HuH-7 (cell line): ENCODE measurements at regions not wholly inside any gene's neighbourhood (a gene's known extent, or its start where the extent isn't known, plus 50 kb on each side); places are given as distances from the start of the nearest gene placed in this dataset.

ENCODE experiments used
- DNase-seq: peaks from one replicate; pipeline ENCODE4 v3.0.0; 2011; ENCODE audit warnings: low spot score

DNA sequence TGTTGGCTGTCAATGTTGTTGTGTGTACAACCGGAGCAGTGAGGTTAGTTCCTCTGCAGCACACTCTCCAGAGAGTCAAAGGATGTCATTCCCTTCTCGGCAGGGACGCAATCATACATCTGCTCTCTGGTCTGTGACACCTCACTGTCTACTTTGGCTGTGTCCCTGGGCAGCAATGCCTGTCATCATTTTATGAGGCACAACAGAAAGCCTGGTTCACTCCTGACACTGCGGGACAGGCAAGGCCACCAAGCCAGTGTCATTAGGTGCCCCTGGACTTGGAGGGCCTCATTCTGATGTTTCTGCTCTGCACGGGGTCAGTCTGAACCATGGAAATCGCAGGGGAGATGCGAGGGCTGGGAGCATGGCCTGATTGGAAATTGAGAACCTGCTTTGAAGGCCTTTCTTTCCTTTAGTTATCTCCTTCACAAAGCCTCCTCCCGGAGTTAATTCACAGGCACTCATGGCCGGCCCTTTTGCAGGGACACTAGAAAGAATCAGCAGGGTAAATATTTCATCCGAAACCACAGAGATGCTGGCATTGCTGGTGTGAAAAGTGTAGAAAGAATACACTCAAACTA lies 284.4 kb downstream of the ZNF536 start:
- no peak for DNase-seq

DNA sequence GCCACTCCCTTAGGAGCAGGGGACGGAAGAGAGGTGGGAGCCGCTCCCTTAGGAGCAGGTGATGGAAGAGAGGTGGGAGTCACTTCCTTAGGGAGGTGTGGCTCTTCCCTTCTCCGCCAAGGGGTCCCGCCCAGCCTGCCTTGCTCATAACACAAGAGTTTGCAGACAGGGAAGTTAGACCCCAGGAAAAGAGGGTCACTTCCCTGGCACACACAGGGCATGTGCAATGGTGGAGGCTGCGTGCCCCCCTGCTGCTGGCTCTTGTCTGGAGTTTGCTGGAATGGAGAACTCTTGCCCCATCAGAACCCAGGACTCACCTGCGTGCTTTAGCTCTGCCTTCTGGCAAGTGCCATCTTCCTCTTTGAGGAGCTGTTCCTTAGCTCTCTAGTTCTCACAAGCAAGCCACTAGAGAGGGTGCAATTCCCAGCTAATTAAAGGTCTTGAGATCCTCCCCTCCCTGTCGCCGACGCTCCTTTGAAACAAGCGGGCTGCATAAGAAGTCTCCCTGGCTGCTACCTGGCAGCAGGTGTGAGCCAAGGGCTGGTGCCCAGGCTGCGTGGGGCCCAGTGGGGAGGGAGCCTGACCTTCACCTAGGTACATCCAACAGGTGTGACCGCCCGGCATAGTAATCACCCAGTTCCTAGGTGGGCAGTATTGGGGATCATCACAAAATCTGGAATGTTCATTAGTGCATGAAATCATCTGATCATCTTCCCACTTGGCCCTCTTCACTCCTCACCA lies 281.6 kb downstream of the ZNF536 start:
- DNase-seq = no peak

DNA sequence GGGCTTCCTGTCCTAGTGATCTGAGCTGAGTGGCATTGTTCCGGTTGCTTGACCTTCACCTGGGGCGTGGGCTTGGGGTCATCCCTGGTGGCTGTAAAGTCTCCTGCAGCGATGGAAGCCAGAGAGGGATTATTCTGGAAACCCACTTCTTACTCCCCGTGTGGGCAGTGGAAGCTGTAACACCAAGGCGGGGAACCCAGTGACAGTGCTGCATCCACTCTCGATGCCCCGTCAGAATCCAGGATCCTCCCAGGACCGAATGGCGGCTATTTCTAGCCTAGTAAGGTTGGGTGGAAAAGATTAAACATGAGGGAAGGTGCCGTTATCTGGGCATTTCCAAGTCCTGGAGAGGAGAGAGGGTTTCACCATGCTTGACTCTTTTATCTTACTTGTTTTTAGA lies 280.6 kb downstream of the ZNF536 start:
- DNase-seq = no peak

DNA sequence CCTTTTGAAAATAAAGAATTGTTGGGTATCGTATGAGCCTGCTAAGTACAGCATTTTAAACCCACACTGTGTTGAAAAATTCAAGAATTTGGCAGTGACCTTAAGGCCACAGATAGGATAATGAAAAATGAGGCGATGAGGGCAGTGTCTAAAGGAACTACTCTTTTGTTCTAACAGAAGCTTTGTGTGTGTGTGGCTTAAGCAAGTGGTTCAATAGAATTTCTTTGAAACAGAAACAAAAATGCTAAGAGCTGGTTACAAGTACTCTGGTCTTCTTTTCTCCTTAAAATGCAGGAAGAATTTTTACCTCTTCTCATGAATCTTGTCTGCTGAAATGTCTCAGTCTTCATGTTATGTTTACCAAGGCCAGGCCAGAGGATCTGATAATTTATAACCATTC lies 279.5 kb downstream of the ZNF536 start:
- no peak for DNase-seq

DNA sequence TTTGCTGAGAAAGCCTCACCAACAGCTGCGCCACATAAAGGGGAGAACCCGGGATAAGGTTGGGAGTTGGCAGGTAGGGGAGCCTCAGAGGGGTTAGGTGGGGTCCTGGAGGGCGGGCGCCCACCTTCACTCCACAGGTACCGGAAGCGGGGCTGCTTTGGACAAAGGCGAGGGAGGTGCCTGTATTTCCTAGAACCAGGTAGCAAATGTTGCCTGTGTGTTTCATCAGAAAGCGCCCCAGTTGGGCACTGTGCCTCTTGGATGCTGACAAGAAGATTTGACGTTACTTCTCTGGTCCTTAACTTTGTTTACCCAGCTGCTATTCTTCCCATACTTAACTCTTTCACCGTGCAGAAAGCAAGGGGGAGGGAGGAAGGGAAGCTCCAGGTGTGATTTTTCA lies 278.9 kb downstream of the ZNF536 start:
- no peak for DNase-seq

DNA sequence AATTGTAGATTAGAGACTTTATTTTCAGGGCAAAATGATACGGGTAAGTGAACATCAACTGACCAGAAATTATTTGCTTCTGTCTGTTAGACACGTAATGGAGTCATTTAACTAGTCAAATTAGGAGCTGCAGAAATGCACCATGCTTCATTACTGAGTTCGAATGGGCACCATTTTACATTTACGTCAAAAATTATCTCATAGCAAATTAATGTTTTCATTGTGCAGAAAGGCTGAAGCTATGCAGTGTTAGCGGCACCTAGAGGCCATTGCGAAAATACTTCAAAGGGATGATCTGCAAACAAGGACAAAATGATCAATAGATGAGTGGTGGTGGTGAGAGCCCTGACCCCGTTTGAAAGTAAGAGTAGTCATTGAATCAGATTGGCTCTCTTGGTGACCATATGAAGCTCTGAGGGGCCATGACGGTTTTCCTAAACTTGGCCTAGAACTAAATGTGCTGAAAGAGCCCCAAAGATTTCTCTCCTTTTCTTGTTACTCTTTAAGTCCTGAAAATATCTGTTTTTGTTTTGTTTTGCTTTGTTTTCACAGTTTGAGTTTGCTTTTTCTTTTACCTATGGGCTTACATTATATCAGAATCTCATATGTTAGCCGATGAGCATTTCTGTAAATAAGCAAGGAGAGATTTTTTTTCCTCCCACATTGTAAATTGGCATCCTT lies 277.9 kb downstream of the ZNF536 start:
- DNase-seq = peak; percentile 52

DNA sequence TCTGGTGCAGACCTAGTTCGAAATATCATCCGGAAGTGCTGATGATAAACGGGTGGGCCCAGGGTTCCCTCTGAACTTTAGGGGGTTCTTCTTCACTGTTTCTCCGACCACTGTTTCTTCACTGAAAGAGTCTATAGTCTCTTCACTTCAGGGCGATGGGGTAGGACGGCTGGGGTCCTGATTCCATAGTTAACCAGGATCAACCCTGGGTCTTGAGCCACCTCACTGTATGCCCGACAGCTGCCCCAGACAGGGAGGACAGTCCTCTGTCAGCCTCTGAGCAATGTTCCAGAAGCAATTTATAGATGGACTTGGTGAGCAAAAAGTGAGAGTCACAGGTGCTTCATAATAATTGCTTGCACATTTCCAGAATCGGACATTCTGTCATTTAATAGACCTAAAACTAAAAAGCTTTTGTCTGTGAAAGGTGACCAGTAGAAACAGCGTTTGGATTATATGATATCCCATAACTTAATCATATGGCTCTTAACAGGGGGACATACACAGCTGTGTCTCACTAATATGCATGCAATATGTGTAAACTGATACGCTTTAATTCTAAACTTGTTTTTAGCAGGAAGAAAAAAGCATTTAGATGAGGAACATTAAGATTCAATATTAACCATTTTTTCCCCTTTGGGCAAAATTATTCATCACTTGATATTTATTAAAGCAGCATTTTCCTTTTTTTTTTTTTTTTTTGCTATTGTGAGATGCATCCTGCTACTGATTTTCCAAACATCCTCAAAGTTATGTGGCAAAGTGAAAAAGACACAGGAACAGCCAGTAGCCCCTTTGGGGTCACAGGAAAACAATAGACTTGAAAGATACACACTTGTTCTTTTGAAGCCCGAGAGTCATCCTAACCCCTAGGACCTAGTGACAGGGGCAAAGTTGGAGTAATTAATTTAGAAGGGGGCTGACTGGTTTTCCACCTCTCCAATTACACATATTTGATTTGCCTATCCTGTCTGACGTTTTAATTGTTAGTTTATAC lies 277.0 kb downstream of the ZNF536 start:
- DNase-seq = no peak

DNA sequence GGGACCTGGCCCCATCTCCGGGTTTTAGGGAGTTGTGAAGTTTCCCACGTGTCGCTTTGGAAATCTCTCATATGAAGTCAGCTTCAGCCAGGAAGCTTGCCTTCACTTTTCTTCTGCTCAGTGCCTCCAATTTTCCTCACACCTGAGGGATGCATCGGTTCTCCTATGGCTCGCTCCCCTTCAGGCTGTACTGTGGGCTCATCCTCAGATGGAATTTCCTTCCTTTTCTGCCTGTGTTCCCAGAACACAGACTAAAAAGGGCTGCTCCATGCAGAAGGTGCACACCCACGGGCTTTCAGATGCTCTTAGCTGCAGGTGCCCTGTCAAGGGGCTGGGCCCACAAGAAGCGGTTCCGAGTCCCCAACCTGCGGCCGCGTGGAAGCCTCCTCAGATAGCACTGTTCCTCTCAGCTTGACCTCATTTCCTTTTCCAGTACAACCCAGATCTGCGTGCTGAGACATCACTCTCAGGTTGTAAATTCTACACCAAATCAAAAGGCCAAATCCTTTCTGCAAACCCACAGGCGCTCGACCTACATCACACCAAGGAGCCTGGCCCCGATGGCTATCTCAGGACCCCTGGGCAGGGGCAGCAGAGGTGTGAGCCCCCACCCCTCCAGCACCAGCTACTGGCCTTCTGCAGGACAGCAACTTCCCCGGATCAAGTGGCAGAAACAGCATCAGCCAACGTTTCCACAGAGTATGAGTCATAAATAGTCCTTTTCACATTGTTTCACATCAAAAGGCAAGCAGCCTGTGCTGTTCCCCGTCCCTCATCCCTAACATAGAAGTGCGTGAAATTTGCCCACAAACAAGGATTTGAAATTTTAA lies 275.9 kb downstream of the ZNF536 start:
- no peak for DNase-seq

DNA sequence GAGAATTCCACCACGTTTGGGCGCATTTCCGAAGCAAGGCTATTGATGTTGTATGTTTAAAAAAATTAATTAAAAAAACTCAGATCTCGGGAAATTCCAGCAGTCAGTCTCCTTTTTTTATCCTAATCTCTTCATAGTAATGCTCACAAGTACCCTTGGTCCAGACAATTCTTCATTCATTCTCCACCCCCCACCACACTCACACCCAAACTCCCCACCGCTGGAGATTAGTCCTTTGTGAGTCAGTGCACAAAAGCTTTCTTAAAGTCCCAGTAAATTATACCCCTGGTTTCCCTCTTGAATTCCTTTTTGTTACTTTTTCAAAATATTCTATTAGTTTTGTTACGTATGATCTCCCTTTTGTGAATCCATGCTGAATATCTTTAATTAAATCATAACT lies 274.6 kb downstream of the ZNF536 start:
- DNase-seq = no peak

DNA sequence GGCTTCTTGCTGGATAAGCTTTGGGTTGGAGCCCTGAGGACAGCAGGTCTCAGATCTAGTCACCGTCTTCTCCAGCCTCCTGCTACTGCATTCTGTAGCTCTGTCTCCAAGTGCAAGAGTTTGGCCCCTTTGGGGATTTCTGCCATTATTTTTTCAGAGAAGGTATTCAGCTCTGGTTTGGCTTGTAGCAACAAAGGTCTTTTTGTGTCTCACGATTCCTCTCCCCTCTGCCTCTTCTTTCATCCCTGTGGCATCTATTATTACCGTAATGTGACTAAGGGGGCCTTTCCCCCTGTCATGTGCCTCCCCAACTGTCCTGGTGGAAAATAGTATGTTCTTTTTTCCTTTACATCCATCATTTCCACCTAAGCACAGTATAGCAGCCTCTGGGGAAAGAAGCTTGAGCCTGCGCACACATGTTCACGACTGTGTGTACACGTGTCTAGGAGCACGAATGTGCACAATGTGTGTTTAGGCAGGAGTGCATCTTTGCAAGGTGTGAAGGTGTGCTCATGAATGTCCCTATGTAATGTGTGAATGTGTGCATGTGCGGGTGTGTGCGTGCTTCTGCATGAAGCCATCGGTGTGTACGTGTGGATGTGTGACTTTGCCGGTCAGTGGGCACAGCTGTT lies 273.9 kb downstream of the ZNF536 start:
- DNase-seq = no peak

DNA sequence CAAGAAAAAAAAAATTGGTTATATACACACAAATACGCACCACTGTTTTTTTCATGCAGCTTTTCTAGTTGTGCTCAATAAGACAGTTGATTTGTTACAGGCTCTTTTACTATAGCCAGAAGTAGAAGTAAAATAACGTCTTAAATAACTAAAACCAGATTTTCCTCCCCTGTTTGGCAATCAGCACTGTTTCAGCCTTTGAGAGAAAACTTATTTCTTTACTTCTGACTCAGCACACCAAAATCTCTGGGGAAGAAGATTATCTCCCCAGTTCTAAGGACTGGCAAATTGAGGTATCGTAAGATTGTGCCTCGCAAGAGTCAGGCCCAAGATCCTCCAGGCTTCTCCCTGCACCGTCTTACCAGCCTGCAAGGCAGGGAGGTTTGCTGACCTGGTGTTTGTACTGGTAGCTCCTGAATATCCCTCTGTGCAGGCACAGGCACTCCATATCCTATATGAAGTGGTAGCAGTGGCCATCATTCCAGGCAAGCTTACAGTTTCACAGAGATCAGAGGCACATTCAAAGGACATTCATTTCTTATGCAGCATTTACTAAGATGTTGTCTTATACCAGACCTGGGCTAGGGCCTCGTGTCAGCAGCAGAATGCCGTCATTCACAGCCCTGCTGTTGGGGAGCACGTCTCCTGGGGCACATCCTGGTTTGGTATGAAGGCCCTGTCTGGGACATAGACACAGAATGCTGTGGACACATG lies 268.2 kb downstream of the ZNF536 start:
- no peak for DNase-seq

DNA sequence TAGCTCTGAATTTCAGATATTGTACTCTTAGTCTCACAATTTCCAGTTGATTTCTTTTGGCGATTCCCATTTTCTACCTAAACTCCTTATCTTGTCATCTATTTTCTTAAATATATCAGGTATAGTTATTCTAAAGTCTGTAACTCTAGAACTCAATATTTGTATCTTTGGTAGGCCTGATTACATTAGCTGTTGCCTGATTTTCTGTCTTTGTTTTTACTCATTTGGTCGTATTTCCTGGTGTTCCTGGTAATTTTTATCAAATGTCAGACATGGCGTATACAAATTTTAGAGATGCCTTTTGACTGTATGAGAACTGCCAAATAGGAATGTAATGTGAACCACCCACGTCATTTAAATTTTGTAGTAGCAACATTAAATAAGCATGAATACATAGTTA lies 266.7 kb downstream of the ZNF536 start:
- DNase-seq = no peak

DNA sequence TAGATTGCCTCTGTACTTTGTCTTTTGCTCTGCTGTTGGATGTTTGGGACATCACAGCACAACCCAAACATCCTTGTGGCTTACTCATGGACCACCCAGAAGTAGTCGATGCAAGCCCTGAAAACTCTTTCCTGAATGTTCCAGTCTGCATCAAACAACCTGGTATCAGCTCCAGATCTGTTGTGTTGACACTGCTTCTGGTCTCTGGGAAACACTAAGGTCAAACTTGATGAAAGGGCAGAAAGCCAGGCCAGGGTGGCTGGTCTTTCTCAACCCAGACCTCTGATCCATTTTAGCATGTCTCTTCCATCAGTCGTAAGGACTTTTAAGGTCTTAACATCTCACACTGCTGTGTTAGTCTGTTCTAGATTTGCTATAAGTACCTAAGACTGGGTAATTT lies 265.7 kb downstream of the ZNF536 start:
- DNase-seq = no peak

DNA sequence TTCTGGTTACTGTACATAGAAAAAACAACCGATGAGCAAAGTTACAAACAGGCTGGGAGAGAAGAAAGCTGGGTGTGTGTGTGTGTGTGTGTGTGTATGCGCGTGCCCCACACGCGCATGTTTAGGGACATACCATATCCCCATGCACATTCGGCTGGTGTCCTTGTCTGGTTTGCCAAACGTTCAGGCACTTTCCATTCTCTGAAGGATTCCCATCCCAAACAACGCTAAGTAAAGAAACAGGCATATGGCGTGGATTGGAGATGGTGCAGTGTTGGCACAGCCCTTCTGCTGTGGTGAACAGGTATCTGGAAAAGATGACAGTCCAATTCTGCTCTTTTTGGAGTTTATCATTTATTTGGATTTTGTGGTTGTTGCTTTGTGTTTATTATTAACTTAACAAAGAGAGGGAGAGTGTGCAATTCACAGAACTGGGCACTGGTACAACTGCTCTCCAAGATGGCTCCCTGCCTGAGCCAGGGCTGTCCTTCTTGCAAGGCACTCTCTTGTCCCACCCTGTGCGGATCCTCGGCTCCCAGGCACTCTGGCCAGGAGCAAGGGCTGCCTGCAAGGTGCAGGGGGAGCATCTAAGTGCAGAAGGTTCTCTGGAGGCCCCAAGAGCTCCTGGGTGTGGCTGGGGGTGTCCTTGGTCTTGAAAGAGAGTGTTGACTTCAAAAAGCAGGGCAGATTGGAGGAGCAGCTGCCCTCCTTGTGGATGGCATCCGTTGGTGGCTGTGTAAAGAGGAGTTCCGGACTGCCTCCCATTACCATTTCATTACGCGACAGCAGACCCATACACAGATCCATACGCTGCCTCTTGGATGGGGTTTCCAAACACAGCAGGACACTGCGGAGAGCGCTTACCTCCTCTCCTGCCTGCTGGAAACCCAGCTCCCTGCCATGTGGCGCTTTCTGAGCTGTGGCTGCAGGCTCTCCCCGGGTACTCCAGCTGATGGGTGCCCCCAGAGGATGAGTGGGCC lies 263.1 kb downstream of the ZNF536 start:
- DNase-seq = no peak

DNA sequence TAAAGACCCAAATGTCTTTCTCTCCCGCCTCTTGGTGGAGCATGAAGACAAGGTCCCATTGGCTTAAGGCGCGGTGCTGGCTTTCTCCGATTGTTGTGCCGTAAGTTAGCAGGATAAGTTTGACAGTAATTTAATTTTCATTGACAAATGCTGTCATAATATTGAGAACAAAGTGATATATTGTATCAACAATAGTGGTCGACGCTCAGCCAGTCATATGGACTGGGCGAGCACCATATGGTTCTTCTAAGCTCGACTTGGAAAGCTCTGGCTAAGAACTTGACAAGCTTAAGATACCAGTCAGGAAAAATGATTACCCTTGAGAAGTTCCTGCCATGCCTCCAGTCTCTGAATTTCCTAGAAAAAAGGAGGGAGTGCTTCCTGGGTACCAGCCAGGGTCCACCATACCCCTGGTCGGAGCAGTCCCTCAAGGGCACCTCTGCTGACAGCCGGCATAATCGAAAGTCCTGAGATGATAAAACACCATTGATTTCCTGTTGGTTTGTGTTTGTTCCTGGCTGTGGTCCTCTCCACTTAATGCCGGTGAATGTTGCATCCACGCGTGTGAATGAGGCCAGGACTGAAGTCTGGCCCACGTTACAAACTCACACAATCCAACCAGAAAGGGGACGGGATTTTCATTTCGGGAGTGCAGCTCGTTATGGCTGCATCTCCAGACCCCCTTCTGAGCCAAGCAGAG lies 262.1 kb downstream of the ZNF536 start:
- DNase-seq = no peak

DNA sequence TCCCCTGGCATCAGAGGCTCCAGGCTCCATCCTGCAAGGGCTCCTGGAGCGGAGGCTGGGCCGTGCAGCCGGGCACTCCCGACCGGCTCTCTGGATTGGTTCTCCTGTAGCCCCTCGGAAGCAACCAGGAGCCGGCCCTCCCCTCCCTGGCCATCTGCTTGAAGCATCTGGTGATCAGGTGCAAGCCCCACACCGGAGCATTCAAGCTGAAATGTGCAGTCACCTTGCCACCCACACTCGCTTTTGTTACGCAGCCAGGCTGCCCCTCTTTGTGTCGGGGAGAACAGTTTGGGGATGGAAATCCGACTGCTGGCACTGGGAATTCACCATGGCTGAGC lies 258.8 kb downstream of the ZNF536 start:
- no peak for DNase-seq

DNA sequence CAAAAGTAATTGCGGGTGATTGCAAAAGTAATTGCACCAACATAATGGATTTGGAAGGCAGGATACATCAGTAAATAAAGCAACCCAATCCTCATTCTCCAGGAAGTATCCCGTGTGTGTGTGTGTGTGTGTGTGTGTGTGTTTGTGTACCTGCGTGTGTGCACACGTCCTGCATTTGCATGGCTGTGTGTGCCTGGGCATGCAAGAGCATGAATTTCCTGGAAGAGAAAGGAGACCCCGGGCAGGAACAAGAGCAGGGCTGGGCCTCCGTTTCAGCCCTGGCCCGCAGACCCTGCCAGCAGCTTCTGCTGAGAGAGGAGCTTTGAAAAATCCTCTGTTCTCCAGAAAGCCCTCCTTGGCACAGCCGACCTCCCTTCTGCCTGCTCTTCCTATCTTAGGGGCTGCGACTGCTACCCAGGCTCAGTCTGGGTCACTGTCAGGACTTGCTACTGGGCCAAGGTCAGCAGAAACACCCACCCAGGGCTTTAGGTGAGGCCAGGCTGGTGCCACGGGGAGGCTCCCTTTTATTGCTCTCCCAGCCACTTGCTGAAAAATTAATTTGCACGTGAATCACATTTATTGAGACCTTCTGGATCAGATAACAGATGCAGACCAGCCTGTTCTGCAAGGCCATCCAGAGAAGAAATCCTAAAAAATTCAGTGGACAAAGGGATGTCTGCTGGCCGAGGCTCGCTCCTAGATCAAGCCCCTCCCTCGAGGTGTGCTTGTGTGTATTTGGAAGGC lies 258.3 kb downstream of the ZNF536 start:
- DNase-seq = no peak

DNA sequence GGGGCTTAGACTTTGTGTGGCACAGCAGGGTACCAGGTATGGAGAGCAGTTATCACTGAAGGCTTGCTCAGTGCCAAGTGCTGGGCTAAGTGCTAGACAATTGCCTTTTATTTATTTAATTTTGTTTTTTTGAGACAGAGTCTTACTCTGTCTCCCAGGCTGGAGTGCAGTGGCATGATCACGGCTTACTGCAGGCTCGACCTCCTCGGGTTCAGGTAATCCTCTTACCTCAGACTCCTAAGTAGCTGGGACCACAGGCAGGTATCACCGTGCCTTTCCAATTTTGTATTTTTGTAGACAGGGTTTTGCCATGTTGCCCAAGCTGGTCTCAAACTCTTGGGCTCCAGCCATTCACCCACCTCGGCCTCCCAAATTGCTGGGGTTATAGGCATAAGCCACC lies 256.9 kb downstream of the ZNF536 start:
- DNase-seq = no peak
